Fibroblast of skin of right biceps (primary cell): ENCODE measurements at regions not wholly inside any gene's neighbourhood (a gene's known extent, or its start where the extent isn't known, plus 50 kb on each side); places are given as distances from the start of the nearest gene placed in this dataset.

Experiments used
- DNase-seq: peaks from one replicate; pipeline ENCODE4 v3.0.0-alpha.2; 2013

DNA sequence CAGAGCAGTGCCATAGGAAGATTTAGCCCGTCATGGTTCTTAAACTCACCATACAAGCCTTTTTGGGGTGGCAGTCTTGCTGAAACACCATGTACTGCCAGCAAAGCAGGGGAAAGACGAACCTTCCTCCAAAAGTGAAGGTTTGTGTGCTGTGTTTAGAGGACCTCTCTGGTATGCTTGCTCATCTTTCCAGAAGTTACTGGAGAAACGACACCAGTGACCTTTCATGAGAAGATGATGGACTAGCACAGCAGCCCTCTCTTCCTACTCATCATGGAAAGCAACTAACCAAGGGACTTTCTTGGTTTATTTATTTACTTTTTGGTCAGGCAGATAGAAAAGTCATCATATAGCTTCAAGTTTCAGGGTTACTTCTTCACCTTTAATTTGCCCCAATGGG lies 247.4 kb downstream of the PTEN start:
- DNase-seq, result no peak

GRCh38 chr10:88111294-88111693 lies 247.9 kb downstream of the PTEN start:
- DNase-seq, result no peak

GRCh38 chr10:88113232-88113631 lies 249.8 kb downstream of the PTEN start:
- peak; percentile 54 for DNase-seq

DNA sequence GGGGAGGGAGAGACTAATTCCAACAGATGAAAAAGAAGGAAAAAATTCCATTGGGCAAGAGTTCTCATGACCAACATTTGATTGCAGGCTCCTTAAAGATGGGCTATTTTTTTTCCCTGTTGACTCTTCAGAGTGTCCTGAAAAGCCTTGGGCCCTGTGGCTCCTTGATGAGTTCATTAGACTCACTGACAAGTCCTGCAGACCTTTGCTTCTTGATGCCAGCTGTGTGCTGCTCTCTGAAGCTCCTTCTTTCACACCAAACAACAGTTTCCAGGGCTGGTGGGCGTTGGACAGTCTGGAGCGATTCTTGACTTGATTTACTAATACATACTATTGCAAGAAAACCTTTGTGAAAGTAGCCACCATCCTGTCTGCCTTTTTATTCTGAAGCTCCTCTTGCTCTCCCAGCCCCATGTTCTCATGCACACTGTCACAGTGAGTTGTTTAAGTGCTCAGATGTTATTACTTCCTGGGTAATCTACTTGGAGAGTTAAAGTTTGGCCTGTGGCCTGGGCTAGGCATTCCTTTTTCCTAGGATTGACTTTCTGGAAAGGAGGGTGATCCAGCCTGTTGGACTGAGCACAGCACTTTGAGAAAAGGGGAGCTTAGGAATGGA lies 250.3 kb downstream of the PTEN start:
- no peak for DNase-seq

GRCh38 chr10:88114368-88114767 lies 250.9 kb downstream of the PTEN start:
- peak; percentile 43 for DNase-seq

GRCh38 chr10:88115407-88115806 lies 252.0 kb downstream of the PTEN start:
- no peak for DNase-seq

DNA sequence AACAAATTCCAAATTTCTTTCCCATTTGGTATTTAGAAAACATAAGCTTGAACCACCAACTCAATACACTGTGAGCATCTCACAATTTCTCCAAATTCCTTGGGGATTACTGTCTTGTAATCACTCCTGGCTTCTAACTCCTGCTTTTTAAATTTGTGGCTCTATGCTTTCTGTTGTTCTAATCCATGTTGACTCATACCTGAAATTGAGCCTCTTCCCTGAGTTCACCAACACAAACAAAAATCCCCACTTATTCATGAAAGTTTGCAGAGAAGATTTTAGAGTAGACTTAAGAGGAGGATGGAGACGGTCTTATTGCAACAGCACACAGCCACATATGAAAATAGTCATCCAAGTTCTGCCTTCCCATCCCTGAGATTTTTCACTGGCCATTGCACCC lies 252.5 kb downstream of the PTEN start:
- peak; percentile 80 for DNase-seq

GRCh38 chr10:88116481-88116880 lies 253.1 kb downstream of the PTEN start:
- peak; percentile 73 for DNase-seq

GRCh38 chr10:88116971-88117626 lies 253.7 kb downstream of the PTEN start:
- DNase-seq, result no peak

- no peak for DNase-seq
These were observed 254.6 kb downstream of the PTEN start for GRCh38 chr10:88117869-88118632.

DNA sequence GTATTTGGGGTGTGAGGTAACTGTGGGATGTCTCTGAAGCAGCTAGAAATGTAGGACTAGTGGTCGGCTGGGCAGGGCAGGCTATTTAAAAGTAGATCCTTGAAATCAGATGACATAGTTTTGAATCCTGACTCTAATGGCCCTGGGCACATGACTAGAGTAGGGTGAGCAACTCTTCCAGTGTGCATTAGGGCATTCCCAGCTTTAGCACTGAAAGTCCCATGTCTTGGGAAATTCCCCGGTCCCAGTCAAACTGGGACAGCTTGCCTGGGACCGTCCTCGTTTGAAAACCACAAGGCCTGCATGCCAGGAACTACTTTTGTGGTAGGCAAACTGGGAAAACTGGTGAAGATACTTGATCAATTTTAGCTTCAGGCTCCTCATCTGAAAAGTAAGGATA lies 255.3 kb downstream of the PTEN start:
- DNase-seq, result no peak

DNA sequence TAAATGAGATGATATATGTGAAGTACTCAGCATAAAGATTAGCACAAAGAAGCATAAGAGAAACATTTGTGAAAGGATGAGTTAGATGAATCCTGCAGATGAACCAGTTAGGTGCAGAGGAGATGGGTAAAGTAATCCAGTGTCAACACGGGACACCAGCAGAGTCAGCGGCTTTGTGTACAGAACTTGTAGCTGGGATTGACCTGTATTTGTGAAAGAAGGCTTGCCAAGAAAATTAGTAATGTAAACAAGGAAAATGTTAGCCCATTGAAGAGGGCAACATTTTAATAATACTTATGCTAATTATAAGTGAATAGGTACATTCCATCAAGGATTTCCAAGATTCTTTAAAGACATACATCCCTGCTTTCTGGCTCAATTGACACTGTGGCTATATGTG lies 255.7 kb downstream of the PTEN start:
- DNase-seq, result no peak

DNA sequence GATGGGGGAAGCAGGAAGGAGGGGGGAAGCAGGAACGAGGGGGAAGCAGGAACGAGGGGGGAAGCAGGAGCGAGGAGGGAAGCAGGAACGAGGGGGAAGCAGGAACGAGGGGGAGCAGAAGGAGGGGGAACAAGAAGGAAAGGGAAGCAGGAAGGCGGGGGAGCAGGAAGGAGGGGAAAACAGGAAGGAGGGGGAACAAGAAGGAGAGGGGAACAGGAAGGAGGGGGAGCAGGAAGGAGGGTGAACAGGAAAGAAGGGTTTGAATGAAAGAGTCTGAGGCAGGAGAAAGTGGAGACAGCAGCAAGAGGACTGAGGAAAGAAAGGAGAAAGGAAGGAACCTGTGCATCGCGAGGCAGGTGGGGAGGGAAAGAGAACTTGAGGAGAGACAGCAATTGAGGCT lies 256.6 kb downstream of the PTEN start:
- DNase-seq, result no peak

GRCh38 chr10:88120599-88121333 lies 257.3 kb downstream of the PTEN start:
- no peak for DNase-seq

- DNase-seq, result peak; percentile 14
These were observed 257.9 kb downstream of the PTEN start for GRCh38 chr10:88121361-88121760.

- no peak for DNase-seq
These were observed 258.7 kb downstream of the PTEN start for GRCh38 chr10:88122145-88122544.

DNA sequence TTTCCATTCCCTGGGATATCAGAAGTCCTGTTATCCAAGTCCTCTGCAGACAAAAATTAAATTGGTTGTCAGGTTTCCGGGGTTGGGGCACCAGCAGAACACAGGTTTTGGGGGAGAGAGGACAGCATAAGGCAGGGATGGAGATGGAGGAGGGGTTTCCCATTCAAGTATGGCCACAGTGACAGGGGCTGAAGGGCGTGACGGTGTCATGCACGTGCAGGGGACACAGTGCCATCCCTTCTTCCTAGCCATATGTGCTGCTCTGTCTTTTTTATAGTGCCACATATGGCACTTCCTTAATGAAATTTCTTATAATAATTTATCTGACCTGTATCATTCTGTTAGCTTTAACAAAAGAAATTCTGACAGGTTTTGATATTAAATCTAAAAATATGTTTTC lies 259.2 kb downstream of the PTEN start:
- no peak for DNase-seq

- DNase-seq, result no peak
These were observed 262.3 kb downstream of the PTEN start for GRCh38 chr10:88125766-88126165.

DNA sequence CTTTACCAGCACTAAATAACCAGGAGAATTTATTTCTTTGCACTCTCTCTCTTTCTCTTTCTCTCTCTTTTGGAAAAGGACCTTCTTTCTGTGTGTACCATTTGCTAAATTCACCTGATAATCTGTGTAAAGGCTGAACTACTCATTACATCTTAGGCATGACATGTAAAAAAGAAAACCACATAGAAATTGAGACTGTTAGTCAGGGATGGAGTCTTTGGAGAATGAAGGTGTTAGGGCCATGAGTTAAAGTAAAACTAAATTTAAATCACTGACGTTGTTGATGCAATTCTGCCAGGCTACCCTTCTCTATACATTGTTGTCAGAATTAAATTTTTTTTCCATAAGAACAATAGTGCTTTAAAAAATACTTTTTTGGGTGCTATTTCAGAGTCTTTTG lies 263.3 kb downstream of the PTEN start:
- DNase-seq, result no peak

DNA sequence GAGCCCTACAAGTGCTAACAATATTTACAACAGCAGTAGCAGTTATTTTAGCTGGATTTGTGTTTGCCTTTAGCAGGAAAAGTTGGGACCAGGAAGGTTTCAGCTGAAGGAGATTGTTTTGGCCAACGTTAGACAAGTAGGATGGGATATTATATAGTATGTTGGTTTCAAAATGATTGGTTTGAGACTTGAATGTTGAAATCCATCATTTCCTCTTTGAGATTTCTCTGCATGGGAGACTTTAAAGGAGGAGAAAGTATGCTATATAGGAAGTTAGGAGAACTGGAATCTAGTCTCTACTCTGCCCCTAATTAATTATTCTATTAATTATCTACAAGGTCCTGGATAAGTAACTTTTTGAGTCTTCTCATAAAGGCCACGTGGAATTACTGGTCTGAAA lies 263.8 kb downstream of the PTEN start:
- DNase-seq, result no peak

DNA sequence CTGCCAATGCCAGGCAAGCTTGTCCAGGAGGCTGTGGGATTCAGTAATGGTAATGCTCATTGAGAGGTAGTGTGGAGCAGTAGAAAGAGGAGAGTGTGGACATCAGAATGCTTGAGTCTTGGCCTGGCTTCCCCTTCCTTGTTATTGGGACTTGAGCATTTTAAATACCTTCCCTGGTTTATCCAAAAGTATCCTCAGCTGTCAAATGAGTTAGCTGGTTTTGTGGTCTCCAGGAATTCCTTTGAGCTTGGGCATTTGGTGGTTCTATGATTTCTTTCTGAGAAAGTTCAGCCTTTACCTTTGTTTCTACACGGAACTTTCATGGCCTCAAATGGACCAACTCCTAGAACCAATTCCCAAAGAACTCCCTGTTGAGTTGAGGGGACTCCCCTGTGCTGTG lies 264.3 kb downstream of the PTEN start:
- DNase-seq, result no peak

GRCh38 chr10:88129013-88129412 lies 265.6 kb downstream of the PTEN start:
- DNase-seq, result no peak

DNA sequence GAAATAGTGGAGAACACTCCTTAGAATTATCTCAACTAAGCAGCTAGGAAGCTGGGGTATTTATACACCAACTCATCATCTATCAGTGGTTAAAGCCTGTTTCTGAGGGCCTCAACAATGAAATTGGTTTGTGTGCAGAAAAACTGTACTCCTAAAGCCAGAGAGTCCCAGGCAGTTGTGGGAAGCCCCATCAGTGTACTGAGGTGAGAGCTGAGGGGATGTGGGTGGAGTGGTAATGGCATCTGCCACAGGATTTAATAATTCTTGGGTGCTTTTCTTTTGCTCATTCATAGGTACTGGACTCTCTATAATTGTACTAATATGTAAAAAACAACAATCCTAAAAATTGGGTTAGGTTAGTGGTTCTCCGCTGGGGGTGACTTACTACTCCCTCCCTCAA lies 267.5 kb downstream of the PTEN start:
- DNase-seq, result no peak
